Psoas muscle (tissue), 7 donors: ENCODE measurements at regions not wholly inside any gene's neighbourhood (a gene's known extent, or its start where the extent isn't known, plus 50 kb on each side); places are given as distances from the start of the nearest gene placed in this dataset.
"Not testable (repeated sequence)": the region's sequence is repeated elsewhere in the genome, so short reads cannot be mapped to it uniquely, and the experiment has no call there.

Experiments used
- ATAC-seq, 4 donors: fragments of 200-7000 bp; cut with Tn5 transposase; one replicate each; pipeline ENCODE4 v1.9.1; 2020; ENCODE audit warnings: moderate library complexity in 3 of 4, mild to moderate bottlenecking in 2 of 4
- DNase-seq, 2 donors: peaks; one replicate each; pipeline ENCODE4 v3.0.0-alpha.2; 2020
- H3K27ac ChIP-seq: fragments of 200-600 bp; one replicate; pipeline ENCODE4 v1.8.0; 2022
- H3K27me3 ChIP-seq, 3 donors: fragments of 200-600 bp in 1 of 3; one replicate each; pipeline versions ENCODE4 v1.6.1 to v1.8.0; 2013 to 2022; ENCODE audit warnings: low read length in 2 of 3, mild to moderate bottlenecking in 2 of 3, moderate library complexity in 1 of 3; ENCODE audit not compliant: insufficient read depth in 3 of 3
- H3K36me3 ChIP-seq, 2 donors: fragments of 200-600 bp in 1 of 2; one replicate each; pipeline versions ENCODE4 v1.6.1 to v1.8.0; 2013 to 2022; ENCODE audit warnings: low read depth in 1 of 2, mild to moderate bottlenecking in 1 of 2, moderate library complexity in 1 of 2; ENCODE audit not compliant: insufficient read depth in 1 of 2
- H3K4me1 ChIP-seq: fragments of 200-600 bp; one replicate; pipeline ENCODE4 v1.8.0; 2022
- H3K4me3 ChIP-seq: fragments of 200-600 bp; one replicate; pipeline ENCODE4 v1.8.0; 2022; ENCODE audit warnings: mild to moderate bottlenecking
- H3K9me3 ChIP-seq: fragments of 200-600 bp; one replicate; pipeline ENCODE4 v1.8.0; 2022
- WGBS, 3 donors: extraction: QIAGEN DNeasy Blood & Tissue Kit; methylation state at CpG; one replicate each; pipeline versions ENCODE4 v1.1.6 to v1.1.7; 2013; 5-methylcytosine and 5-hydroxymethylcytosine counted together
- intact Hi-C, 2 donors: fragments of 100-400 bp; cut with DNase I; formaldehyde crosslinking; loops; one replicate each; pipeline versions ENCODE4 v1.11.0 to v1.14.2; 2022
- TF ChIP-seq, protein P1 (sequence below): fragments of 200-600 bp; IDR thresholded peaks from one replicate; pipeline ENCODE4 v1.8.0; 2022; ENCODE audit warnings: antibody characterized with exemption
- donor health status: healthy with polysubstance abuse.
- donor health status: DM: no; HTN: no; CAD: no; lungs with moderate emphysema.
- donor health status: Bipolar disorder and iron deficiency.
- donor health status: healthy.
- donor health status: DM: yes; HTN: yes; CAD: no.
- donor health status: DM: no; HTN: no; CAD: no.
- donor health status: DM: yes; HTN: yes; CAD: no.

DNA sequence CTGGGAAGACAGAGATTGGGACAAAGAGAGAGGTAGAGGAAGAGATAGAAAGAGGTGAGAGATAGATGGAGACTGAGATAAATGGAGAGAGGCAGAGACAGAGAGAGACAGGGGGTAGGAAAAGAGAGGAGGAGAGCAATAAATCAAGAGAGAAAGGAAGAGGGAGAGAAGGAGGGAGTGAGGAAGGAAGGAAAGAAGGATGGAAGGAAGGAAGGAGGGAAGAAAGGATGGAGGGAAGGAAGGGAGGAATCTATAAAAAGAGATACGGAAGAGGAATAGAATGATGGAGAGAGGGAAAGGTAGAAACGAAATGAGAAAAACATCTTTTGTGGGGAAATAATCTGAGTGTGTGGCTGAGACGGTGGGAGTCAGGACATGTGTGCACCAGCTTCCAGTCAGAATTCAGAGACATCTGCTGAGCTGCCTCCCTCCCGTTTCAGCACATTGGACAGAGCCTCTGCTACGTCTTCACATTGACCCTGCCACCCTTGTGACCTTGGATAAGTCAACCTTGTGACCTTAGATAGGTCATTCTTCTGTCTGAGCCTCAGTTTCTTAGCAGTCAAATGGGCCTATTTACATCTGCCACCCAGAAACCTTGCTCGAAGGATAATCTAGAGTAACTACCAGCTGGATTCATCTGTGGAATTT, 417.8 kb downstream of the MIAT start:
- no peaks in the 10 kb centered on the region for H3K9me3 ChIP-seq
- no peak for ATAC-seq
- intact Hi-C loops: no loop called here
- no peaks in the 10 kb centered on the region for H3K4me1 ChIP-seq
- WGBS, 3 donors: 38 to 48% (median 47%) methylated on average over 6 of the region's 6 CpGs
- no peak overlapping the region for H3K4me3 ChIP-seq
- no peaks in the 10 kb centered on the region for H3K36me3 ChIP-seq
- H3K27ac ChIP-seq: no peak overlapping the region
- no peak for DNase-seq
- TF ChIP-seq, protein P1, sequence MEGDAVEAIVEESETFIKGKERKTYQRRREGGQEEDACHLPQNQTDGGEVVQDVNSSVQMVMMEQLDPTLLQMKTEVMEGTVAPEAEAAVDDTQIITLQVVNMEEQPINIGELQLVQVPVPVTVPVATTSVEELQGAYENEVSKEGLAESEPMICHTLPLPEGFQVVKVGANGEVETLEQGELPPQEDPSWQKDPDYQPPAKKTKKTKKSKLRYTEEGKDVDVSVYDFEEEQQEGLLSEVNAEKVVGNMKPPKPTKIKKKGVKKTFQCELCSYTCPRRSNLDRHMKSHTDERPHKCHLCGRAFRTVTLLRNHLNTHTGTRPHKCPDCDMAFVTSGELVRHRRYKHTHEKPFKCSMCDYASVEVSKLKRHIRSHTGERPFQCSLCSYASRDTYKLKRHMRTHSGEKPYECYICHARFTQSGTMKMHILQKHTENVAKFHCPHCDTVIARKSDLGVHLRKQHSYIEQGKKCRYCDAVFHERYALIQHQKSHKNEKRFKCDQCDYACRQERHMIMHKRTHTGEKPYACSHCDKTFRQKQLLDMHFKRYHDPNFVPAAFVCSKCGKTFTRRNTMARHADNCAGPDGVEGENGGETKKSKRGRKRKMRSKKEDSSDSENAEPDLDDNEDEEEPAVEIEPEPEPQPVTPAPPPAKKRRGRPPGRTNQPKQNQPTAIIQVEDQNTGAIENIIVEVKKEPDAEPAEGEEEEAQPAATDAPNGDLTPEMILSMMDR: no peak
- H3K27me3 ChIP-seq: peaks cover 0 to 68% (median 13%) of the 10 kb centered on the region in 3 donors

DNA sequence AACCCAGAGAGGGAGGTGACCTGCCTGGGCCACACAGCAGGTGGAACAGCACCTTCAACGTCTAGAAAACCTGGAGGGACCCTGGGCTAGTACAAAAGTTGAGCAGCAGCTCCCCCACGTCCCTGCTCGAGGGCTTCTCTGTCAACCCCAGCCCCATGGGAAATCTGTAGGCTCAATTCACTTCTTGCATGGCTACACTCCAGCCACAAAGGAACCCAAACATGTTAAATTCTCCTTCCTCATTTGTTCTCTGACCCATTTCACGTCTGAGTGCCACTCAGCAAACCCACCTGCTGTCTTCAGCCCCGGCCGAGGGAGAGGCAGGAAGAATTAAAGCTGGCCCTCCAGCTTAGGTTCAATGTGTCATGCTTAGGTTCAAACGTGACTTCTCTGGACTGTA, 418.5 kb downstream of the MIAT start:
- TF ChIP-seq, protein P1: no peak
- Histone ChIP-seq H3K9me3 (no peaks in the 10 kb centered on the region), H3K27ac (no peak overlapping the region), H3K4me1 (no peaks in the 10 kb centered on the region), H3K4me3 (no peak overlapping the region), H3K36me3 (no peaks in the 10 kb centered on the region), H3K27me3 (peaks cover 0 to 63% (median 12%) of the 10 kb centered on the region in 3 donors)
- ATAC-seq (no peak), DNase-seq (no peak)
- 10 to 20% (median 13%) methylated on average over 7 of the region's 7 CpGs for WGBS, 3 donors
- intact Hi-C loops: no loop called here

DNA sequence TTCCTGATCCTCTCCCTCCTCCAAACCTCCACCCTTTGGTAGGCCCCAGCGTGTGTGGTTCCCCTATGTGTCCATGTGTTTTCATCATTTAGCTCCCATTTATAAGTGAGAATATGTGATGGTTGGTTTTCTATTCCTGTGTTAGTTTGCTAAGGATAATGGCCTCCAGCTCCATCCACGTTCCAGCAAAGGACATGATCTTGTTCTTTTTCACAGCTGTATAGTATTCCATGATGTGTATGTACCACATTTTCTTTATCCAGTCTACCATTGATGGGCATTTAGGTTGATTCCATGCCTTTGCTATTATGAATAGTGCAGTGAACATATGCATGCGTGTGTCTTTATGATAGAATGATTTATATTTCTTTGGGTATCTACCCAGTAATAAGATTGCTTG, 420.7 kb downstream of the MIAT start:
- H3K27ac ChIP-seq, H3K36me3 ChIP-seq, DNase-seq, ATAC-seq, H3K4me1 ChIP-seq, H3K4me3 ChIP-seq, H3K9me3 ChIP-seq, intact Hi-C loops: not testable (repeated sequence)
- H3K27me3 ChIP-seq: peaks cover 0 to 64% (median 8%) of the 10 kb centered on the region in 3 donors
- WGBS, 3 donors: 91 to 92% (median 92%) methylated on average over 3 of the region's 3 CpGs

DNA sequence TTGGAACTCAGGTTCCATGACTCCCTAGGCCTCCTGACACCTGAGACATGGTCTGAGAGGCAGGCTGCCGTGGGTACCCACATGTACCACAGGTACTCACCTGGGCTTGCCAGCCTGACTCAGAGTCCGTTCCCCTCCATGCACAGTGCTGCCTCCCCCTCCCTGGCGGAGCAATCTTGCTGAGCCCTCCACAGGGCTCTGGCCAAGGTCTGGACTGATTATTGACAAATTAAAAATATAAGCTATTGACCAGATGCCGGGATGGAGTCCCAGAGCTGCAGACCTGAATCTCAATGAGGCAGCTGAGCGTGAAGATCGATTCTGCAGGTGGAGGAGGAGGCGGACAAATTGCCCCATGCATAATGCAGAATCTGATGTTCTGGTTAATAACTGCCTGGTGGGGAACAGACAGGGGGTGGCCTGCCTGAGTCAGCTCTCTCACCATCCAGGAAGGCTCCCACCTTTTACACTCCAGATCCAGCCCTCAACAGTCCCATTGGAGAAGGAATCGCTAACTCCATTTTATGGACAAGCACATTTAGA, 422.7 kb downstream of the MIAT start:
- Histone ChIP-seq H3K9me3 (no peaks in the 10 kb centered on the region), H3K27ac (no peak overlapping the region), H3K4me1 (no peaks in the 10 kb centered on the region), H3K36me3 (no peaks in the 10 kb centered on the region), H3K27me3 (peaks cover 0 to 55% (median 5%) of the 10 kb centered on the region in 3 donors), H3K4me3 (no peak overlapping the region)
- DNase-seq (no peak), ATAC-seq (no peak)
- 80 to 84% (median 81%) methylated on average over 8 of the region's 8 CpGs for WGBS, 3 donors
- intact Hi-C loops: no loop called here
- TF ChIP-seq, protein P1: no peak

DNA sequence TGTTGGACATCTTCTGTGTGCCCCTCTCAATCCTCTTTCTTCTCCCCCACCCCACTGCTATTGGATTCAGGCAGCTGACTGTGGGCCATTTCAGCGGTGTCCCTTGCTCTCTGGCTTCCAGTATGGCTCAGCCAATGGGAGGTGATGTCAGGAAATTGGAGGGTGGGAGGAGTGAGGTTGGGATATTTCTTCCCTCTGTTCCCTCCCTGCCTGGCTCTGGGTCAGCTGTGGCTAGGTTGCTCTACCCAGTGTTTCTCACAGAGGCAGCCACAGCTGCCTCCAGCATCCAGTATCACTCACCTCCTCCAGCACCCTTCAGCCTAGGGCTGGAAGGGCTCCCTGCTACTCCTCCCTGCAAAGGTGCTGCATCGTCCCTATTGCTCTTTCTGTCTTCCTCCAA, 423.5 kb downstream of the MIAT start:
- Histone ChIP-seq H3K4me1 (no peaks in the 10 kb centered on the region), H3K27ac (no peak overlapping the region)
- ATAC-seq: no peak

More for the DNA sequence above, 423.5 kb downstream of the MIAT start:
- DNase-seq: no peak
- TF ChIP-seq, protein P1: no peak
- peaks cover 0 to 59% (median 6%) of the 10 kb centered on the region in 3 donors for H3K27me3 ChIP-seq
- no peaks in the 10 kb centered on the region for H3K36me3 ChIP-seq
- no peaks in the 10 kb centered on the region for H3K9me3 ChIP-seq
- intact Hi-C loops: no loop called here
- WGBS, 3 donors: 40 to 45% (median 44%) methylated on average over 2 of the region's 2 CpGs
- no peak overlapping the region for H3K4me3 ChIP-seq
